Omental fat pad (tissue), 3 donors: ENCODE measurements at regions not wholly inside any gene's neighbourhood (a gene's known extent, or its start where the extent isn't known, plus 50 kb on each side); places are given as distances from the start of the nearest gene placed in this dataset.

Source experiments
- ATAC-seq: fragments of 150-250 bp; one replicate; pipeline ENCODE4 v1.9.1; 2016; ENCODE audit warnings: mild to moderate bottlenecking, moderate library complexity; ENCODE audit not compliant: low FRiP score
- DNase-seq: peaks from one replicate; pipeline ENCODE4 v3.0.0-alpha.2; 2019; ENCODE audit warnings: low spot score
- TF ChIP-seq, protein P1 (sequence below), 3 donors: fragments of 450-650 bp; IDR thresholded peaks; one replicate each; pipeline ENCODE4 v1.5.1; 2016 to 2017; ENCODE audit warnings: antibody characterized with exemption in 3 of 3, mild to moderate bottlenecking in 3 of 3, moderate library complexity in 2 of 3

GRCh38 chr2:440403-440740 is 152.5 kb upstream of the ALKAL2 start:
- TF ChIP-seq, protein P1, sequence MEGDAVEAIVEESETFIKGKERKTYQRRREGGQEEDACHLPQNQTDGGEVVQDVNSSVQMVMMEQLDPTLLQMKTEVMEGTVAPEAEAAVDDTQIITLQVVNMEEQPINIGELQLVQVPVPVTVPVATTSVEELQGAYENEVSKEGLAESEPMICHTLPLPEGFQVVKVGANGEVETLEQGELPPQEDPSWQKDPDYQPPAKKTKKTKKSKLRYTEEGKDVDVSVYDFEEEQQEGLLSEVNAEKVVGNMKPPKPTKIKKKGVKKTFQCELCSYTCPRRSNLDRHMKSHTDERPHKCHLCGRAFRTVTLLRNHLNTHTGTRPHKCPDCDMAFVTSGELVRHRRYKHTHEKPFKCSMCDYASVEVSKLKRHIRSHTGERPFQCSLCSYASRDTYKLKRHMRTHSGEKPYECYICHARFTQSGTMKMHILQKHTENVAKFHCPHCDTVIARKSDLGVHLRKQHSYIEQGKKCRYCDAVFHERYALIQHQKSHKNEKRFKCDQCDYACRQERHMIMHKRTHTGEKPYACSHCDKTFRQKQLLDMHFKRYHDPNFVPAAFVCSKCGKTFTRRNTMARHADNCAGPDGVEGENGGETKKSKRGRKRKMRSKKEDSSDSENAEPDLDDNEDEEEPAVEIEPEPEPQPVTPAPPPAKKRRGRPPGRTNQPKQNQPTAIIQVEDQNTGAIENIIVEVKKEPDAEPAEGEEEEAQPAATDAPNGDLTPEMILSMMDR (IDR thresholded peaks at IDR 0.05): no peak
- ATAC-seq (no peak), DNase-seq (no peak)

GRCh38 chr2:439556-440402 is 151.9 kb upstream of the ALKAL2 start:
- TF ChIP-seq, protein P1 (IDR thresholded peaks at IDR 0.05): no peak
- DNase-seq (no peak), ATAC-seq (no peak)

- DNase-seq: no peak
- no peak for ATAC-seq
- TF ChIP-seq, protein P1 (IDR thresholded peaks at IDR 0.05): no peak
These were observed 151.2 kb upstream of the ALKAL2 start for GRCh38 chr2:439077-439476.

GRCh38 chr2:437756-438393 is 150.0 kb upstream of the ALKAL2 start:
- DNase-seq (no peak), ATAC-seq (no peak)
- TF ChIP-seq, protein P1 (IDR thresholded peaks at IDR 0.05): no peak

DNA sequence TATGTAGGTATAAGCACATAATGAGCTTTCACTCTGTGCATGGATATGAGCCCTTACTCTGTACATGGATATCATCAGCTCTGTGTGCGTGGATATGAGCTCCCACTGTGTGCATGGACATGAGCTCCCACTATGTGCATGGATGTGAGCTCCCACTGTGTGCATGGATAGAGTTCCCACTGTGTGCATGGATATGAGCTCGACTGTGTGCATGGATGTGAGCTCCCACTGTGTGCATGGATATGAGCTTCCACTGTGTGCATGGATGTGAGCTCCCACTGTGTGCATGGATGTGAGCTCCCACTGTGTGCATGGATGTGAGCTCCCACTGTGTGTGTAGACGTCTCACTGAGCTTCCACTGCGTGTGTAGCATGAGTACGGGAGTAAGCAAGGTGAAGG is 149.3 kb upstream of the ALKAL2 start:
- DNase-seq (no peak), ATAC-seq (no peak)
- TF ChIP-seq, protein P1 (IDR thresholded peaks at IDR 0.05): no peak

DNA sequence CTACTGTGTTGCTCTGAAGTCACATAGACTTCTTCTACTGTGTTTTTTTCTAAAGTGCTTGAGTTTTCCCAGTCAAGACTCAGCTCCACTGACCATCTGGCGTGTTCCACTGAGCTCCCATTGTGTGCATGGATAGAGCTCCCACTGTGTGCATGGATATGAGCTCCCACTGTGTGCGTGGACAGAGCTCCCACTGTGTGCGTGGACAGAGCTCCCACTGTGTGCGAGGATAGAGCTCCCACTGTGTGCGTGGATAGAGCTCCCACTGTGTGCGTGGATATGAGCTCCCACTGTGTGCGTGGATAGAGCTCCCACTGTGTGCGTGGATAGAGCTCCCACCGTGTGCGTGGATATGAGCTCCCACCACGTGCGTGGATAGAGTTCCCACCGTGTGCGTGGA is 148.3 kb upstream of the ALKAL2 start:
- ATAC-seq (no peak), DNase-seq (no peak)

More for the DNA sequence above, 148.3 kb upstream of the ALKAL2 start:
- TF ChIP-seq, protein P1 (IDR thresholded peaks at IDR 0.05): no peak
